HFFc6 (cell line): ENCODE measurements at regions not wholly inside any gene's neighbourhood (a gene's known extent, or its start where the extent isn't known, plus 50 kb on each side); places are given as distances from the start of the nearest gene placed in this dataset.

Source experiments
- DNase-seq: peaks from one replicate; pipeline ENCODE4 v3.0.0-alpha.2; 2018
- H3K27ac Mint-ChIP-seq: 2 replicates; pipeline ENCODE4 v1.8.0; 2020; ENCODE audit warnings: mild to moderate bottlenecking, mixed read lengths
- H3K27me3 Mint-ChIP-seq: 2 replicates; pipeline ENCODE4 v1.8.0; 2021; ENCODE audit warnings: mild to moderate bottlenecking, moderate library complexity, mixed read lengths; ENCODE audit not compliant: insufficient read depth
- H3K36me3 Mint-ChIP-seq: 2 replicates; pipeline ENCODE4 v1.8.0; 2021; ENCODE audit warnings: low read depth, mixed read lengths
- H3K4me1 Mint-ChIP-seq: 2 replicates; pipeline ENCODE4 v1.8.0; 2020; ENCODE audit warnings: low read depth, mixed read lengths
- H3K4me3 Mint-ChIP-seq: 2 replicates; pipeline ENCODE4 v1.8.0; 2020; ENCODE audit warnings: mild to moderate bottlenecking, moderate library complexity, mixed read lengths
- H3K9me3 Mint-ChIP-seq: 2 replicates; pipeline ENCODE4 v1.8.0; 2020; ENCODE audit warnings: mild to moderate bottlenecking, mixed read lengths
- TF ChIP-seq, protein P1 (sequence below): fragments of 200-600 bp; sonication (generic); IDR thresholded peaks from 2 replicates; pipeline ENCODE4 v1.5.0; 2021; ENCODE audit warnings: antibody characterized with exemption, mild to moderate bottlenecking

DNA sequence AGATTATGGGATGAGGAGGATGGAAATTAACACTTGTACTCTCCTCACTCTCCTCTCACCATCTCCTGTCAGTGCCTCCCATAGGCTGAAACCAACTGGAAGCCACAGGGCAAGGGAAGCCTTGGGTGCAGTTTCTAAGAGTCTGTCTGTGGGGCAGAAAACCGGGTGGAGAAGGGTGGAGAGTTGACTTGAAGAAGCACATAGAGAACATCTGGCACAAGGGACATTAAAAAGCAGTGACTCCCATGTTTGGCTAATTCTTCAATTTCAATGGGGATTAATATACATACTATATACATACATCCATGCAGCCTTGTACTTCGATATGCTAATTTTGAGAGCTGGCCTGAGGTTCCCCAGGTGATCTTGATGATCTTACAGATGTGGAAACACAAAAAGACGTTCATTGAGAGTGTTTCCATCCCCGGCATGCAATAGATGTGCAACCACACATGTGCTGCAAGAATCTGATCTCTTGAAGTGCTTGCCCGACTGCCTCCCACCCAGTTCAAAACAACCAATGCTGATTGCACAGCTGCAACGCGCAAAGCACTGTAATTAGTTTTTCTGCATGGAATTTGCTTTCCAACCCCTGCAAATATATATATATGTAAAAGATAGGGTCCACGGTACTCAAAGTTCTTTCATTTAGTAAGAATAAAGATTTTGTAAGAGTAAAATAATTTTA lies 121.9 kb upstream of the TMC3 start:
- DNase-seq: no peak
- Mint-ChIP-seq H3K27me3 (0 out of 2 replicates have a peak, but pooled peaks cover 1% of the 10 kb centered on the region), H3K36me3 (no peaks in the 10 kb centered on the region), H3K4me3 (no peak overlapping the region), H3K27ac (no peak overlapping the region), H3K9me3 (no peaks in the 10 kb centered on the region), H3K4me1 (peaks cover 12% of the 10 kb centered on the region)
- TF ChIP-seq, protein P1, sequence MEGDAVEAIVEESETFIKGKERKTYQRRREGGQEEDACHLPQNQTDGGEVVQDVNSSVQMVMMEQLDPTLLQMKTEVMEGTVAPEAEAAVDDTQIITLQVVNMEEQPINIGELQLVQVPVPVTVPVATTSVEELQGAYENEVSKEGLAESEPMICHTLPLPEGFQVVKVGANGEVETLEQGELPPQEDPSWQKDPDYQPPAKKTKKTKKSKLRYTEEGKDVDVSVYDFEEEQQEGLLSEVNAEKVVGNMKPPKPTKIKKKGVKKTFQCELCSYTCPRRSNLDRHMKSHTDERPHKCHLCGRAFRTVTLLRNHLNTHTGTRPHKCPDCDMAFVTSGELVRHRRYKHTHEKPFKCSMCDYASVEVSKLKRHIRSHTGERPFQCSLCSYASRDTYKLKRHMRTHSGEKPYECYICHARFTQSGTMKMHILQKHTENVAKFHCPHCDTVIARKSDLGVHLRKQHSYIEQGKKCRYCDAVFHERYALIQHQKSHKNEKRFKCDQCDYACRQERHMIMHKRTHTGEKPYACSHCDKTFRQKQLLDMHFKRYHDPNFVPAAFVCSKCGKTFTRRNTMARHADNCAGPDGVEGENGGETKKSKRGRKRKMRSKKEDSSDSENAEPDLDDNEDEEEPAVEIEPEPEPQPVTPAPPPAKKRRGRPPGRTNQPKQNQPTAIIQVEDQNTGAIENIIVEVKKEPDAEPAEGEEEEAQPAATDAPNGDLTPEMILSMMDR: no peak

DNA sequence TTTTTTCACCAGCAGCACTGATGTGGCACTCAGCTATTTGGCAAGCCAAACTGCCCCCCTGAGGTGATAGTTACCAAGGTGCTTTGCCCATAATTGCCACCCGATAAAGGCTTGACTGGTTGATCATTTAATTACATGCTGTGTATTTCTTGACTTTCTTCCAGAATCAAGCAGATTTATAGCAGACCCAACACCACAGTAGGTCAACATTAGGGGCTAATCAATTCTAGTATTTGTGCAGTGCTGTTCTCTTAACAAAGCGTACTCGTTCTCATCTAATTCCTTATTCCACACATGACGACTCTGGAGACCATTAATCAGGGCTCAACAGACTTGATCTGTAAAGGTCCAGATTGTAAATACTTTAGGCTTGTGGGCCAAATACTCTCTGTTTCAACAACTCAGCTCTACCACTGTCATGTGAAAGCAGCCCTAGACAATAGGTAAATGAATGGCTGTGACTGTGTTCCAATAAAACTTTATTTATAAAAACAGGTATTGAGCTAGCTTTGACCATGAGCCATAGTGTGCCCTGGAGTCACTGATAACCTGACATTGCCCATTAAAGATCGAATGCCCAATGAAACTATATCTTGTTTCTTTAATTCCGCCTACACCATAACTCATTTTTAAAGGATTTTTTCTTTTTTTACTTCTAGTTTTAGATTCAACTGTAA lies 119.1 kb upstream of the TMC3 start:
- Mint-ChIP-seq H3K9me3 (no peaks in the 10 kb centered on the region), H3K4me3 (no peak overlapping the region), H3K27ac (no peak overlapping the region), H3K27me3 (0 out of 2 replicates have a peak, but pooled peaks cover 1% of the 10 kb centered on the region), H3K4me1 (peaks cover 12% of the 10 kb centered on the region), H3K36me3 (no peaks in the 10 kb centered on the region)
- DNase-seq: no peak
- TF ChIP-seq, protein P1: no peak

DNA sequence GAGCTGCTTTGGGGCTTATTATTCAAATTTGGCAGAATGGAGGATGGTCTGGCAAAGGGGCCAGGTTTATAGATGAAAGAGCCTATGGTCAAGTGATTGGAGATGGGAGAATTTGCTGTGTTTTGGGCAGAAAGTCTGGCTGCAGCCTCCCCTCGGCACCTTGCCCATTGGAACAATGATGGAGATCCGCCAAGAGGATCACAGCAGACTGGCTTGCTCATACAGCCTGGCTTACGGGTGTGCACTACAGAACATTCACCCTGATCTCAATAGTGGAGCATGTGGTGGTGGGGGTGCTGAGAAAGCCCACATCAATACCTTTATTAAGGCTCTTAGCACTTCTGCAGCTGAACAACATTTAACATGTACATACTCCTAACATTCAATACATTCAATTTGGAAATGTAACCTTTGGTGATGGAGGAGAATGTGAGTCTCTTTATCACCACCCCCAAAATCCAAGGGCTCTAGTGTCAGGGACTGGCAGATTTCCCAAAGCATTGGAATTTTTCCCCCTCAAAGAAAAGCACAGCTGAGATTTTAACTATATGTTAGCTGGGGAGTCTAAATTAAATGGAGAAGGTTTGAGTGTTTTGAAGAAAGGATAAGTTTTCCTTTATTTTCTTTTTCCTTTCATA lies 118.4 kb upstream of the TMC3 start:
- Mint-ChIP-seq H3K27me3 (0 out of 2 replicates have a peak, but pooled peaks cover 1% of the 10 kb centered on the region), H3K9me3 (no peaks in the 10 kb centered on the region), H3K36me3 (no peaks in the 10 kb centered on the region), H3K4me3 (no peak overlapping the region), H3K27ac (no peak overlapping the region), H3K4me1 (peaks cover 12% of the 10 kb centered on the region)
- no peak for DNase-seq
- TF ChIP-seq, protein P1: no peak

DNA sequence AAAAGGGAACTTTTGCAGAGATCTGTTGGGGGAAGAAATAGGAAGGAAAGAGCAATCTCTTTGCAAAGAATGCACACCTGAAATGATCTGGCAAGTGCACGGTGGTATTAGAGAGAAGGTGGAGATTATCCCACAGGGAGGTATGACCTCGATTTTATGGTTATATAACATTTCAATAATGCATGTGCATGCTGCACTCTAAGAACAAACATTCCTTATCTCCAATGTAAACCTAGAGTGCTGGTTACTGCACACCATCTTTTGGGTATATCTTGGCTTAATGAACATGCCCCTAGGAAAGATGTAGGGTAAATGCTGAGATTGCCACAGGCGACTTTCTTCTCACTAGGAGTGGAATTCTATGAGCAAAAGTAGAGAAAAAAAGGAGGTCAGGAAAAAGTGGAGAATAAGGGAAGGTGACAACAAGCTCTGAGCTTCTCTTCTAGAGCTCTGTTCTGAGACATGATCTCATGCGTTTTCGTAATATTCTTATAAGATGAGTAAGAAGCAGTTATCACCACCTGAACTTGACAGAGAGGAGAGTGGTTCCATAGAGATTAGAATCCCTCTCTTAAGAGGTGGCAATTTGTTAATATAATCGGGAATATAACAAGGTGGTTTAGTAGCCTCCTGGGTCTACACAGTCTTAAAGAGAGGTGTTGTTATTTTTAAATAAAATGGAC lies 117.5 kb upstream of the TMC3 start:
- no peak overlapping the region for H3K27ac Mint-ChIP-seq
- H3K4me3 Mint-ChIP-seq: no peak overlapping the region
- TF ChIP-seq, protein P1: no peak
- no peak for DNase-seq
- H3K27me3 Mint-ChIP-seq: 0 out of 2 replicates have a peak, but pooled peaks cover 1% of the 10 kb centered on the region
- H3K36me3 Mint-ChIP-seq: no peaks in the 10 kb centered on the region
- peaks cover 12% of the 10 kb centered on the region for H3K4me1 Mint-ChIP-seq
- H3K9me3 Mint-ChIP-seq: no peaks in the 10 kb centered on the region

DNA sequence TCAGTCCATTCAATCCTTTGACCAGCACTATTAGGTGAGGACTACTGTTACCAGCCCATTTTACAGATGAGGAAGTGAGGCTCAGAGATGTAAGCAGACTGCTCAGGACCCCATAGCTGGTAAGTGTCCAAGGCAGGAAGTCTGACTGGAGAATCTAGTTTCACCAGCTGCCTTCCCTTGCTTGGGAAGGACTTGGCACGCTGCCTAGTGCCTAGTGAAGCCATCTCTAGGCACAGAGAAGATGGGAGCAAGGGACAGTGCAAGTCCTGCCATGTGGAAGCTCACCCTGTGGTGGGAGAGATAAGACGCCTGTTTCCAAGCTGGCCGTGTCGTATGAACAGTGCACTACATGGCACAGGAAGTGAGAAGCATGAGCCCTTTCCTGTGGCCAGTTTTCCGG lies 111.8 kb upstream of the TMC3 start:
- no peak for DNase-seq
- H3K27ac Mint-ChIP-seq: no peak overlapping the region
- TF ChIP-seq, protein P1: no peak
- H3K4me3 Mint-ChIP-seq: no peak overlapping the region
- no peaks in the 10 kb centered on the region for H3K36me3 Mint-ChIP-seq
- no peaks in the 10 kb centered on the region for H3K9me3 Mint-ChIP-seq
- H3K4me1 Mint-ChIP-seq: peaks cover 12% of the 10 kb centered on the region
- H3K27me3 Mint-ChIP-seq: no peaks in the 10 kb centered on the region
